Coronary artery (tissue), 2 donors: ENCODE measurements at regions not wholly inside any gene's neighbourhood (a gene's known extent, or its start where the extent isn't known, plus 50 kb on each side); places are given as distances from the start of the nearest gene placed in this dataset.
"Not testable (repeated sequence)": the region's sequence is repeated elsewhere in the genome, so short reads cannot be mapped to it uniquely, and the experiment has no call there.

ENCODE experiments used
- DNase-seq: peaks from one replicate; pipeline ENCODE4 v3.0.0-alpha.2; 2017; ENCODE audit warnings: low spot score
- H3K27ac ChIP-seq, 2 donors: fragments of 200-600 bp; sonication (generic); one replicate each; pipeline ENCODE4 v1.5.1; 2016 to 2019
- H3K4me3 ChIP-seq: fragments of 200-600 bp; sonication (generic); 2 replicates; pipeline ENCODE4 v1.5.1; 2016; ENCODE audit warnings: mild to moderate bottlenecking, moderate library complexity
- CTCF ChIP-seq: fragments of 200-600 bp; sonication (generic); IDR thresholded peaks from one replicate; pipeline ENCODE4 v1.5.1; 2019; ENCODE audit warnings: antibody characterized with exemption

GRCh38 chr6:97347111-97347510, 64.1 kb upstream of the MMS22L start:
- no peak for DNase-seq
- TF ChIP-seq CTCF, result no peak
- no peak overlapping the region for H3K27ac ChIP-seq
- H3K4me3 ChIP-seq, result no peak overlapping the region

GRCh38 chr6:97361286-97361685, 78.3 kb upstream of the MMS22L start:
- Histone ChIP-seq H3K4me3 (no peak overlapping the region), H3K27ac (no peak overlapping the region)
- DNase-seq, result no peak
- TF ChIP-seq CTCF, result no peak

GRCh38 chr6:97364327-97364726, 81.3 kb upstream of the MMS22L start:
- no peak overlapping the region for H3K4me3 ChIP-seq
- H3K27ac ChIP-seq, result no peak overlapping the region
- no peak for DNase-seq
- TF ChIP-seq CTCF, result no peak

- not testable (repeated sequence) for H3K27ac ChIP-seq, DNase-seq, H3K4me3 ChIP-seq
These were observed 99.1 kb upstream of the MMS22L start for GRCh38 chr6:97382071-97382470.

- H3K4me3 ChIP-seq, result no peak overlapping the region
- no peak for DNase-seq
- no peak overlapping the region for H3K27ac ChIP-seq
- no peak for TF ChIP-seq CTCF
These were observed 109.7 kb upstream of the MMS22L start for GRCh38 chr6:97392735-97393134.

- no peak for DNase-seq
- no peak overlapping the region for H3K27ac ChIP-seq
- no peak overlapping the region for H3K4me3 ChIP-seq
- TF ChIP-seq CTCF, result peak; percentile 83
These were observed 111.2 kb upstream of the MMS22L start for GRCh38 chr6:97394160-97394748.

- H3K4me3 ChIP-seq, result no peak overlapping the region
- TF ChIP-seq CTCF, result no peak
- DNase-seq, result no peak
- H3K27ac ChIP-seq, result no peak overlapping the region
These were observed 113.9 kb upstream of the MMS22L start for GRCh38 chr6:97396880-97397279.

GRCh38 chr6:97399208-97399607, 116.2 kb upstream of the MMS22L start:
- Histone ChIP-seq H3K4me3 (no peak overlapping the region), H3K27ac (no peak overlapping the region)
- no peak for DNase-seq
- no peak for TF ChIP-seq CTCF
